Right ventricle myocardium superior (tissue), 1 donor: ENCODE measurements at regions not wholly inside any gene's neighbourhood (a gene's known extent, or its start where the extent isn't known, plus 50 kb on each side); places are given as distances from the start of the nearest gene placed in this dataset.

Experiments
- ATAC-seq: fragments of 200-7000 bp; cut with Tn5 transposase; one replicate; pipeline ENCODE4 v1.9.1; 2020; ENCODE audit warnings: mild to moderate bottlenecking; ENCODE audit not compliant: poor library complexity
- DNase-seq: peaks from one replicate; pipeline ENCODE4 v3.0.0-alpha.2; 2020
- intact Hi-C: fragments of 100-400 bp; cut with DNase I; formaldehyde crosslinking; loops from one replicate; pipeline ENCODE4 v1.11.2; 2022
- donor health status: DM: no; HTN: yes; CAD: no; lungs with severe emphysema.

DNA sequence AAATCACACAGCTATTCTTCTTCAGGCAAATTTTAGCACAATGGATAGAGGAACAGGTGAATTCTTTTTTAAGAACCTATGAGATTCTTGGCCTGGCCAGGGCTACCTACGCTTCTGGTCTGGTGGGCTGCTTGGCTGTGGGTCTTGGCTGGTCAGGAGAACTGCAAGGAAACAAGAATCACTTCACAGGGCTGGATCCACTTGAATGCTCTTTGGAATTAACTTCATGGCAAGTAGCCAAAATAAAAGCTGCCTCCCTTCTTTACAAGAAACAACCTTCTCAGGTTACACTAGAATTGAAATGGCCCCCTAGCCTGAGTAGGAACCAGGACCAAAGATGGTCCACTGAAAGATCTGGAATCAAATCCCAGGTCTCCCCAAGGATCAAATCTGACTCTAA lies 519.1 kb downstream of the IQCM start:
- intact Hi-C loops = no loop called here
- no peak for DNase-seq
- no peak for ATAC-seq

DNA sequence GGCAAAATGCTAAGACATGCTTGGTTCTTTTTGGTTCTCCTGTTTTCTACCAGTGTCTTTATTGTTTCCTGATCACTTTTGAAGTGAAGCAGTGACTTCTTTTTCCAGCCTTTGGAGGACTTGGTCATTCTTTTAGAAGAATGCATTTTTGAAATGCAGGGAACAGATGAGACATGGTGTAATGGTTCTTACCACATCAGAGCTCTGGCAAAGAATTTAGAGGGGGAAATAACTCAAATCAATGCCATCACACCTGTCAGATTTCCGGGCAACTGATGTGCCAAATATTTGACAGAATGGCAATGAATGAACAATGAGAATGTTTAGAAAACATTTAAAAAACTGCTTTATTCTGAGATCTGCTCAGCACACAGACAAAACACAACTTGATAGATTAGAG lies 519.6 kb downstream of the IQCM start:
- ATAC-seq (no peak), DNase-seq (no peak)

GRCh38 chr4:149294601-149295000 lies 521.0 kb downstream of the IQCM start:
- DNase-seq (no peak), ATAC-seq (no peak)
- intact Hi-C loops = no loop called here

More for the DNA sequence above, 519.6 kb downstream of the IQCM start:
- intact Hi-C loops = no loop called here

GRCh38 chr4:149293046-149293649 lies 522.5 kb downstream of the IQCM start:
- intact Hi-C loops = no loop called here
- DNase-seq (no peak), ATAC-seq (peak; percentile 68)

DNA sequence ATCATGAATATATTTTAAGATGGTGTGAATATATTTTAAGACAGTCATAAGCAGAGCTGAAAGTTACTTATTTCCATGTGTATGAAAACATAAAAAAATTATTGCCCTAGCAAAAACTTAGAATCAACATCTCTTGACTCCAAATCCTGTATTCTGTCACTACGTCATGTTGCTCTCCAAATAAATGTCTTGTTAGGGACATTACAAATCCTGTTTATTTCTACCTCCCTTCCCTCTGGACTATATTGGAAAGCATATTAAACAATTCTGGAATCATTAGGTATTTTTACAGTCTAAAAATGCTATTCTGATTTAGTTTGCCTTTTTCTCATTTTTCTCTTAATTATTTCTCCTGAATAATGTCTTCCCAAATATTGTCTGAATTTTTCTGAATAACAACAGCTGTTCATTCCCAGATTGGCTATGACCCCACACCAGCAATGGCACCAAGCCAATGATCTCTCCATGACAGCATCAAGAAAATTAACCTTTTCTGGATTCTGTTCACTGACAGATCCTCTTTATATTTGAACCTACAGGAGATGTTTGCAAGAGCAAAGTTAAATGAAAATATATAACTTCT lies 523.1 kb downstream of the IQCM start:
- ATAC-seq (peak; percentile 53), DNase-seq (peak; percentile 48)
- intact Hi-C loops = no loop called here

GRCh38 chr4:149291463-149291862 lies 524.2 kb downstream of the IQCM start:
- ATAC-seq (peak; percentile 52), DNase-seq (peak; percentile 58)
- intact Hi-C loops = no loop called here

DNA sequence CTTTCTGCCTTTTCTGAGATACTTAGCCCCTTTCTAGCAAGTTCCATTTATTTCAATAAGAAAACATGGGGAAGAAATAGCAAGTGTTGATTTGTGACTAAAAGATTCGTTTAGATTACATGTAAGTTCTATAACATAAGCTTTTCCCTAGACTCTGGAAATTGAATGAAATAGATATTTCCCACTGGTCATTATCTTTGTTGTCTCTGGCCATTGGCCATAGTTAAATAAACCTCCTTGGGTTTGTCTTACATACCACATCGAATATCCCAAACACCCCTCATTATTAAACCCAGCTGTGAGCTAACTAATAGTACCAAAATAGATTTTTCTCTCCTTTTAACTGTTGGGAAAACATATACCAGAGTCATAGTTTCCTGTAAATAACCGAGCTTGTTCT lies 534.8 kb downstream of the IQCM start:
- DNase-seq (no peak), ATAC-seq (no peak)

GRCh38 chr4:149279776-149280175 lies 535.9 kb downstream of the IQCM start:
- no peak for DNase-seq
- intact Hi-C loops = no loop called here
- ATAC-seq = peak; percentile 71

More for the DNA sequence above, 534.8 kb downstream of the IQCM start:
- intact Hi-C loops = no loop called here

DNA sequence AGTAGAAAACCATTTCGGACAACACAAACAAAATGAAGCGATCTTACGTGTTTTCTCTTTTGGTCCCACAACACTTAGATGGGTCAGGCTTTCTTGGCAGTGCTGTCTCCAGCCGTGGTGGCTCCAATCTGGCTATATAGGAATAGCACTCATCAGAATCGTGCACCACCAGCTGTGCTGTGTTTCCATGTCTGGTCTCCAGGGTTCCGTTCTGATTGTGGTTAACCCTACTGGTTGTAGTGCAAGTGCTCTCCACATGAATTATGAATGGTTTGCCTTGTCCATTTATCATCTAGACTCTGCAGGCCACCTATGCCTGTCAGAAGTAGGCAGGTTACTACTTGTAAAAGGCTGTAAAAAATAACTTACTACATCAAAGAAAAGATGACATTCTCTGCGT lies 536.3 kb downstream of the IQCM start:
- ATAC-seq (no peak), DNase-seq (no peak)
- intact Hi-C loops = no loop called here

GRCh38 chr4:149277705-149278104 lies 537.9 kb downstream of the IQCM start:
- DNase-seq (no peak), ATAC-seq (no peak)
- intact Hi-C loops = no loop called here

DNA sequence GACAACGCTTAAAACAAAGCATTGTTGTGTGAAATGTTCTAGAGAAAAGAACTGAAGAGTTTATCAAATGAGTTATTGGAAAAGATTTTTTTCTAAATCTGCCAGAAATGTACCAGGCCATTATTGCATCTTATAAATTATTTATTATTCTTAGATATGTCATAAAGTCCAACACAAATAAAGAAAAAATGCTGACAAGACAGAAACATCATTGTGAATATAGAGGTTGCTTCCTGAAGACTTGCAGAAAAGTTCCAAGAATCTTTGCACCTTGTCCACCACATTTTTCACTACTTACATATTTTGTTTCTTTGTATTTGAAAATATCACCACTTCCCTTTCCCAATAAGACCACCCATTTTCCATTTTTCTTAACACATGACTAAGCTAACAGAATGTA lies 545.8 kb downstream of the IQCM start:
- ATAC-seq (no peak), DNase-seq (no peak)
- intact Hi-C loops = no loop called here

DNA sequence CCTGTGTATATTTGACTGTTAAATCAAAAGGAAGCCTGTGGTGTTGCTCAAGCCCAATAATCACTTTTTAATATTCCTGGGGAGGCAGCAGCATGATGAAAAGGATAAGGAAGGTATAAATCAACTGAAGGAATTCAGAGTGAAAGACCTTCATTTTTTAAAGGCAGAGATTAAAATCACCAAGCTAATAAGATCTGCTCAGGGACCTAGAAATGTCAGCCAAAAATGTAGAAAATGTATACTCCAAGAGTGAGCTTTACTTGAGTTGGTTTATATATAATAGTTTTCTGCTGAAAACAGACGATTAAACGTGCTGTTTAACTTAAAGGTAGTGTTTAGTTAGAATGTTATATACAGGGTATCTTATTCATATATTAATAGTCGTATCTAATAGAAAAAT lies 549.3 kb downstream of the IQCM start:
- intact Hi-C loops = no loop called here
- ATAC-seq (no peak), DNase-seq (no peak)

- ATAC-seq (no peak), DNase-seq (no peak)
- intact Hi-C loops = no loop called here
Observed at GRCh38 chr4:149265645-149266044, 550.0 kb downstream of the IQCM start.

DNA sequence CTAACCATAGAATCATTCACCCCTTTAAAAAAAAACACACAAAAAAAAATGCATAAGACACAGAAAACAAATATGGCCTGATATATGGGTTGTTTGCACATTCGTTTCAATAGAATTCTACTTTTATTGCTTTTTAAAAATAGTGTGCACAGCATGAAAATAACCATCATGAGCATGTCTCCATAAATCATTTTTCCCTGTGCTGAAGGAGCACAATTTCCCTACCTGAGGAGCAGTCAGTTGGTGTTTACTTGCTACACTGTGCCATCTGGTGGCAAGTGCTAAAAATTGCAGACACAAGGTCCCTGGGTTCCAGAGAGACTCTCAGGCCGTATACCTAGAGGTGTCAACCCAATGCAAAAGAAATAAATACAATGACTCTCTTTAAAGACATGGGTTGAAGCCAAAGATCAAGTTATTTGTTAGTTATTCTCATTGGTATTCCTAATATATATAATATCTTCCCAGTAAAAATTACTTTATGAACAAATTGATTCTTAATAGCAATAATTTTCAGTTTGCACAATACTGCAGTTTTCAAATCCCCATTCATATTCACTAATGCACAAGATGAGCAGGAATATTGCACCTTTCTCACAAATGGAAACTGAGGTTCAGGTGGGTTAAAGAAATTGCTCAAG lies 551.4 kb downstream of the IQCM start:
- ATAC-seq (peak; percentile 72), DNase-seq (no peak)
- intact Hi-C loops = no loop called here

GRCh38 chr4:149248191-149248764 lies 567.4 kb downstream of the IQCM start:
- ATAC-seq = no peak
- intact Hi-C loops = no loop called here
- no peak for DNase-seq

DNA sequence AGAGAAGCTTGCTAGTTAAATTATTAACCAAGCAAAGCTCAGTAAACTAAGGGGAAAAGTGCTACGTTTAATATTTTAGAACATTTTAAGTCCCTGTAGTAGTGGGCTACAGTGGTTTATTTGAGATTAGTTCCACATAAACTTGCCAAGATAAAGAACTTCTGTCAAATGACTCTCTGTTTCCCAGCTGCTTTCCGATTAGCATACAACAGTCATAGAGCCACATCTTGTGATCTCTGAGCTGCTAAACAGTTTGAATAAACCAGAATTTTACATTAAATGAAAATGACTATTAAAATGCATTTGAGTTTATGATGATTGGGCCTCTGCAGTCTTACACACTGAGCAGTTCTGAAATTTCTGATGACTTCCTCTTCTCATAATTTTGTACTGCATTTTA lies 568.5 kb downstream of the IQCM start:
- no peak for ATAC-seq
- intact Hi-C loops = no loop called here
- no peak for DNase-seq

GRCh38 chr4:149245333-149245732 lies 570.3 kb downstream of the IQCM start:
- DNase-seq = no peak
- intact Hi-C loops = no loop called here
- ATAC-seq = no peak

- intact Hi-C loops = no loop called here
- ATAC-seq (no peak), DNase-seq (no peak)
Observed at GRCh38 chr4:149238097-149238496, 577.5 kb downstream of the IQCM start.

GRCh38 chr4:149234798-149235197 lies 580.8 kb downstream of the IQCM start:
- DNase-seq (no peak), ATAC-seq (no peak)
- intact Hi-C loops = no loop called here

DNA sequence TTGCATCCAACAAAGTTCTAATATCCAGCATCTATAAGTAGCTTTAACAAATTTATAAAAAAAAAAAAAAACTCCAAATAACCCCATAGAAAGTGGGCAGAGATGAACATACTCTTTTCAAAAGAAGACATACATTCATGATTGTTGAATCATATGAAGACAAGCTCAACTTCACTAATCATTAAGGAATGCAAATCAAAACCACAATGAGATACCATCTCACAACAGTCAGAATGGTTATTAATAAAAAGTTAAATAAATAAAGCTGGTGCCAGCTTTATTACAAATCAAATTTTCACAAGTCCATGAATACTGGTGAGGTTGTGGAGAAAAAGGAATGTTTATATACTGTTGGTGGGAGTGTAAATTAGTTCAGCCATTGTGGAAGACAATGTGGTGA lies 592.0 kb downstream of the IQCM start:
- DNase-seq = no peak
- intact Hi-C loops = no loop called here
- no peak for ATAC-seq
